ENCODE measurements at regions not wholly inside any gene's neighbourhood (a gene's known extent, or its start where the extent isn't known, plus 50 kb on each side); places are given as distances from the start of the nearest gene placed in this dataset.
"Not testable (repeated sequence)": the region's sequence is repeated elsewhere in the genome, so short reads cannot be mapped to it uniquely, and the experiment has no call there.

DNA sequence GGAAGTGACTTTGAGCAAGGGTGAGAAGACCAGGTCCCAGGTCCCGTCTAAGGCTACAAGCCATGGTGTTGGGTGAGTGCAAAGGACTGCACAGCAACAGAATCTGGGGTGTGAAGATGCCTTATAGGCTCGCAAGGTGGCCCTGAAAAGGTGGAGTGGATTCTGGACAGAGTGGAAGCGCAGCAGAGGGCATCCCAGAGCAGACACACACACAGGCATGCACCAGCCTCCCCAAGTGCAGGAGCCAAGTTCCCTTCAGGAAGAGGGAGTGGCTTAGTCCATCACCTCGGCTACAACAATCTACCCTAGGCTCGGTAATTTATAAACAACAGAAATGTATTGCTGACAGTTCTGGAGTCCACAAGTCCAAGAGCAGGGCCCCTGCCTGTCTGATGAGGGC, 180.1 kb upstream of the PDE10A start:
- H3K27me3 Mint-ChIP-seq, result peaks cover 44% of the 10 kb centered on the region
- peaks cover 4% of the 10 kb centered on the region for H3K9me3 Mint-ChIP-seq (ENCODE audit: low read depth)
- no peaks in the 10 kb centered on the region for H3K36me3 Mint-ChIP-seq (ENCODE audit: insufficient read depth)
- TF ChIP-seq, protein P1, sequence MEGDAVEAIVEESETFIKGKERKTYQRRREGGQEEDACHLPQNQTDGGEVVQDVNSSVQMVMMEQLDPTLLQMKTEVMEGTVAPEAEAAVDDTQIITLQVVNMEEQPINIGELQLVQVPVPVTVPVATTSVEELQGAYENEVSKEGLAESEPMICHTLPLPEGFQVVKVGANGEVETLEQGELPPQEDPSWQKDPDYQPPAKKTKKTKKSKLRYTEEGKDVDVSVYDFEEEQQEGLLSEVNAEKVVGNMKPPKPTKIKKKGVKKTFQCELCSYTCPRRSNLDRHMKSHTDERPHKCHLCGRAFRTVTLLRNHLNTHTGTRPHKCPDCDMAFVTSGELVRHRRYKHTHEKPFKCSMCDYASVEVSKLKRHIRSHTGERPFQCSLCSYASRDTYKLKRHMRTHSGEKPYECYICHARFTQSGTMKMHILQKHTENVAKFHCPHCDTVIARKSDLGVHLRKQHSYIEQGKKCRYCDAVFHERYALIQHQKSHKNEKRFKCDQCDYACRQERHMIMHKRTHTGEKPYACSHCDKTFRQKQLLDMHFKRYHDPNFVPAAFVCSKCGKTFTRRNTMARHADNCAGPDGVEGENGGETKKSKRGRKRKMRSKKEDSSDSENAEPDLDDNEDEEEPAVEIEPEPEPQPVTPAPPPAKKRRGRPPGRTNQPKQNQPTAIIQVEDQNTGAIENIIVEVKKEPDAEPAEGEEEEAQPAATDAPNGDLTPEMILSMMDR (IDR thresholded peaks at IDR 0.05; ENCODE audit: unreplicated experiment), result no peak
- DNase-seq (ENCODE audit: low spot score, unreplicated experiment), result no peak
- H3K4me1 Mint-ChIP-seq (ENCODE audit: low read depth), result peaks cover 14% of the 10 kb centered on the region
- H3K27ac Mint-ChIP-seq, result no peak overlapping the region
- no peak overlapping the region for H3K4me3 Mint-ChIP-seq (ENCODE audit: low read depth)

DNA sequence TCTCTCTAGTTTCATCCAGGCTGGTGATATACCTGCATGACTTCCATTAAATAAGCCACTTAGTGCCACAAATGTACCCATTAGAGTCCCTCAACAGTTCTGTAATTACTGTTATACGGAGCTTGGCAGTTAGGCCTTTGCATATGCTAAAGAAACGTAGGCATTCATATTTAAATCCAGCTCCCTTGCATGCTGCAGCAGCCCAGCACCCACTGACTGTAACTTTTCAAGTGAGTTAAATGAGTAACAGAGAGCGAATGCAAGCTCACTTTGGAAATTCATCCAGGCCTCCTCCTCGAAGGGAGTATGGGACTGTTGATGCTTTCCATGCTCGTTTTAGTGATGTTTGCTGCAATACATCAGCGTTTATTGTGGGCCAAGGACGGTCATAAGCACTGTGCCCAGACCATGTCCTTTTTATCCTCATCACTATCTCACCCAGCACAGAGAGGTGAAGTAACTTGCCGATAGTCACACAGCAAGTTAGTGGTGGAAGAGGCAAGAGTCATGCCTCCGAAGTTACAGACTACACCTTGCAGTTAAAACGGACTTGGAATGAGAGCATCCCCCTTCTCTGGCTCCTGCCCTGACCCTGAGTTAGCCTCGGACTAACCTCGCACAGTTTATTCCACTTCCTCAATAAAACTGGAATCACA, 179.4 kb upstream of the PDE10A start:
- no peak overlapping the region for H3K4me3 Mint-ChIP-seq (ENCODE audit: low read depth)
- DNase-seq (ENCODE audit: low spot score, unreplicated experiment), result no peak
- TF ChIP-seq, protein P1 (IDR thresholded peaks at IDR 0.05; ENCODE audit: unreplicated experiment), result no peak
- H3K27ac Mint-ChIP-seq, result no peak overlapping the region
- peaks cover 4% of the 10 kb centered on the region for H3K9me3 Mint-ChIP-seq (ENCODE audit: low read depth)
- H3K4me1 Mint-ChIP-seq (ENCODE audit: low read depth), result peaks cover 13% of the 10 kb centered on the region
- no peaks in the 10 kb centered on the region for H3K36me3 Mint-ChIP-seq (ENCODE audit: insufficient read depth)
- H3K27me3 Mint-ChIP-seq, result peaks cover 43% of the 10 kb centered on the region

DNA sequence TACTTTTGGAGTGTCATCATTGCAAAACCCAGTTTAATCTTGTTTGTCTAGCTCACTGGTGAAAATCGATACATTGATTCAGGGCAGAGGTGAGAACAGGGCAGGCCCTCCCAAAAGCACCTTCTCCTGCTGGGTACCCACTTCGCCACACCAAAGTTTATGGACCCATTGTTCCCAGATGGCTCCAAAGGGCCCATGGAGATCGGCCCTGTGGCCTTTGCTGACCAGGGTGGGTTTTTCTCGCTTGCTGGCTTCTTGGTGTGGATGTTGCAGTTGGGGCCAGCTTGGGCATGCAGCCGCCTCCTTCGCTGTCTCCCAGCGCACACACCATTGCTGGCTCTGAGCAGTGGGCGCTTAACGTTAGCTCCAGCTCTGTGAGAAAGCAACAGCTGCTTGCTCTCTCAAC, 178.1 kb upstream of the PDE10A start:
- H3K27me3 Mint-ChIP-seq, result peaks cover 37% of the 10 kb centered on the region

DNA sequence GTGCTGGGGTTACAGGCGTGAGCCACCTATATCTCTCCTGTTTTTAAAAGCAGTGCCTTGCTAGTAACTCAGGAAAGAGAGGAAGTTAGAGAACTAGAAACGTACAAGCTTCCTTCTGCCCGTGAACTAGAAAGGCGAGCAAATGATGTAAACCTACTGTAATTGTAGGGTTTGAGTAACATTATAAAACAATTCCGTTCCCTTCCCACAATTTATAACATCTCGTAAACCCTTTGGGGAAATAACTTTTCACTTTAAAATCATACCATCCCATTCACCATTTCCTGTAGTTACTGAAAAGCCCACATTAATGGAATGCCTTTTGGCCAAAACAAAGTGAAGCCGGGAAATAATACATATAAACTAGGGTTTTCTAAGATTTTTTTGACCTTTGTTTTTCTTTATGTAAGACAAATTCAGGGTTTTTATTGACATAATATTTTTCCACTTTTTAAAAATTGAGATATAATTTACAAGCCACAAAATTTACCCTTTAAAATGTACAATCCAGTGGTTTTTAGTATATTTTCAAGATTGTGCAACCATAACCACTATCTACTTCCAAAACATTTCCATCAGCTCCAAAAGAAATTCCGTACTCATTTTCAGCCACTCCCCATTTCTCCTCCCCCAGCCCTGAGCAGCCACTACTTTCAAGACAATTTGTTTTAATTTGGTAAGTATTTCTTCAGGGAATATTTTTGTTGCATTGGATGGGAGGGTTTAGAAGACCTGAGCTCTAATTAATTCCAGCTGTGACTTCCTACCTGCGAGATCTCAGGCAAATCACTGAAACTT, 175.1 kb upstream of the PDE10A start:
- Mint-ChIP-seq H3K36me3 (ENCODE audit: insufficient read depth) (no peaks in the 10 kb centered on the region), H3K4me3 (ENCODE audit: low read depth) (no peak overlapping the region), H3K4me1 (ENCODE audit: low read depth) (peaks cover 12% of the 10 kb centered on the region), H3K27me3 (peaks cover 43% of the 10 kb centered on the region), H3K9me3 (ENCODE audit: low read depth) (peaks cover 4% of the 10 kb centered on the region), H3K27ac (no peak overlapping the region)
- TF ChIP-seq, protein P1 (IDR thresholded peaks at IDR 0.05; ENCODE audit: unreplicated experiment), result no peak
- DNase-seq (ENCODE audit: low spot score, unreplicated experiment), result no peak

More for the DNA sequence above, 178.1 kb upstream of the PDE10A start:
- Mint-ChIP-seq H3K4me3 (ENCODE audit: low read depth) (no peak overlapping the region), H3K9me3 (ENCODE audit: low read depth) (peaks cover 4% of the 10 kb centered on the region), H3K27ac (no peak overlapping the region), H3K4me1 (ENCODE audit: low read depth) (peaks cover 12% of the 10 kb centered on the region), H3K36me3 (ENCODE audit: insufficient read depth) (no peaks in the 10 kb centered on the region)
- TF ChIP-seq, protein P1 (IDR thresholded peaks at IDR 0.05; ENCODE audit: unreplicated experiment), result no peak
- no peak for DNase-seq (ENCODE audit: low spot score, unreplicated experiment)

DNA sequence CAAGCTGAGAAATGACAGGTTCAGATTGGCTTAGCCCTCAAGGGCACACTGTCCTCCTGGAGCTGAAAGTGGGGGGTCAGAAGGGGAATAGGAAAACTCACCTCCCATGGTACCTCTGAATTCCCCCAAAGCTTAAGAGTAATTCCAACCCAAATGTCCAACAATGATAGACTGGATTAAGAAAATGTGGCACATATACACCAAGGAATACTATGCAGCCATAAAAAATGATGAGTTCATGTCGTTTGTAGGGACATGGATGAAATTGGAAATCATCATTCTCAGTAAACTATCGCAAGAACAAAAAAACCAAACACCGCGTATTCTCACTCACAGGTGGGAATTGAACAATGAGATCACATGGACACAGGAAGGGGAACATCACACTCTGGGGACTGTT, 173.6 kb upstream of the PDE10A start:
- not testable (repeated sequence) for H3K27ac Mint-ChIP-seq; DNase-seq (ENCODE audit: low spot score, unreplicated experiment); H3K4me1 Mint-ChIP-seq (ENCODE audit: low read depth); H3K36me3 Mint-ChIP-seq (ENCODE audit: insufficient read depth); H3K9me3 Mint-ChIP-seq (ENCODE audit: low read depth); H3K4me3 Mint-ChIP-seq (ENCODE audit: low read depth)
- peaks cover 41% of the 10 kb centered on the region for H3K27me3 Mint-ChIP-seq
